SKM-1 treated with dmso at 0.1 percent for 144 hours (cell line): ENCODE measurements at regions not wholly inside any gene's neighbourhood (a gene's known extent, or its start where the extent isn't known, plus 50 kb on each side); places are given as distances from the start of the nearest gene placed in this dataset.
"Not testable (repeated sequence)": the region's sequence is repeated elsewhere in the genome, so short reads cannot be mapped to it uniquely, and the experiment has no call there.

ENCODE experiments used
- DNase-seq: peaks from one replicate; lab custom pipeline; 2025; ENCODE audit not compliant: unreplicated experiment; lab: John Stamatoyannopoulos, UW

DNA sequence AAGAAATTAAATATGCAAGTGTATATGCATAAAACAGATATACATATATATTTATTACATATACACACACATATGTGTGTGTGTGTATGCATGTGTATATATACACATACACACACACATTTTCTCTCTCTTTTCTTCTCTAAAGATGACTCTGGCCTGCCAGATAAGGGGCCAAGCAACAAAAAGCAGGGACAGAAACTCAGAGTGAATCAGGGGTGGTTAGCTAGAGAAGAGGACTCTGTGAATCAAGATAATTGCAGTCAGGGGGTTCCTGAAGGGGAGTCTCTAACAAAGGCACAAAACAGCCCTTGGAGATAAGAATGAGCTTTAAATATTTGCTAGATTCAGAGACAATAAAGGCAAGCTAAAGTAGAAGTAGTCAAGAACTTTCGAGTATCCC lies 650.5 kb downstream of the UTRN start:
- DNase-seq = no peak

DNA sequence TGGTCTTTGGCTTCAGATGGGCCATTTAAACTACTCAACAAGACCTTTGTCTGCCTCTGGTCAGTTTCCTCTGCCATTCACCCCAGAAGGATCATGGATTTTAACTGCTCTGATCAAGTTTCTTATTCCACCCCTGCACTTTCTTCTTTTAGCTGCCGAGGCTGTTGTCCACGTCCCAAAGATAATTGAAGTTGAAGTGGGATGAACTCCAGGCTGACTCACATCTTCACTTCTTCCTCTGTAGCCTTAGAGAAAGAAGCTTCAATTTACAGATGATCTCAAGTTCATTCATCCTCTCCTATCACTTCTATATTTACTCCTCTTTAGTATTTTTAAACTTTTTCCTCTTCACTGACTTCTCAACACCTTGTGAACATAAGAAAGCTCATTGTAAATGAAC lies 651.6 kb downstream of the UTRN start:
- no peak for DNase-seq

DNA sequence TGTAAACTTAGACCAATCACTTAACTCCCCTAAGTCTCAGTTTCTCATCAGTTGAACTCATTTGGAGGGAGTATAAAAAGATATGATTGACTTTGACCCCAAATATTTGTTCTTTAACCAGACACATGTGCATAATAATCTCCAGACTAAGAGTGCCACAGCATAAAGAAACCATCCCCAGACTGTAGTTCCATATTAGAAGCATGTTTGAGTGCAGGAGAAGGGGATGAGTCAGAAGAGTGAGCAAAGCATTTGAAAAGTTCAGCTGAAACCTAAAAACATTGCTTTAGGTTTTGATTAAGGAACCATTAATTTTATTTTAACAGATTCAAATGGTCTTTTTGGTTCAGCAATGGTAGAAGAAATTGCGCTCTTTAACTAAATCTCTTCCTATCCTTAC lies 654.8 kb downstream of the UTRN start:
- no peak for DNase-seq

DNA sequence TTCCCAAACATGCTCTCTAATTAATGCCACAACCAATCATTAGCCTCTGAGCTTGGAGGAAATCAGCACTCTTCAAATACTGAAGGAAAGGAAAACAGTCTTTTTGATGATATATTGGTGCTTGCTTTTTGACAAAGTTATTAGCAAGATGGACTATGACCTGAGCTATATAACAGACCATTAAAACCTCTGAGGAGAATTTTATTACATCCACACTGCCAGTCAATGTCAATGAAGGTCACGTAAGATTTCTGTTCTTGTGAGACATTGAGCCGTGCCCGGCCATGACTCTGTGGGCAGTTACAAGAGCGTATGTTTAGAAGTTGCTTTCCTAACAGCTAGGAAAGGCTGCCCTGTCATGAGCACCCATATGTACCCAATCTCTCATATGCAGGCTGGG lies 659.0 kb downstream of the UTRN start:
- DNase-seq = no peak

DNA sequence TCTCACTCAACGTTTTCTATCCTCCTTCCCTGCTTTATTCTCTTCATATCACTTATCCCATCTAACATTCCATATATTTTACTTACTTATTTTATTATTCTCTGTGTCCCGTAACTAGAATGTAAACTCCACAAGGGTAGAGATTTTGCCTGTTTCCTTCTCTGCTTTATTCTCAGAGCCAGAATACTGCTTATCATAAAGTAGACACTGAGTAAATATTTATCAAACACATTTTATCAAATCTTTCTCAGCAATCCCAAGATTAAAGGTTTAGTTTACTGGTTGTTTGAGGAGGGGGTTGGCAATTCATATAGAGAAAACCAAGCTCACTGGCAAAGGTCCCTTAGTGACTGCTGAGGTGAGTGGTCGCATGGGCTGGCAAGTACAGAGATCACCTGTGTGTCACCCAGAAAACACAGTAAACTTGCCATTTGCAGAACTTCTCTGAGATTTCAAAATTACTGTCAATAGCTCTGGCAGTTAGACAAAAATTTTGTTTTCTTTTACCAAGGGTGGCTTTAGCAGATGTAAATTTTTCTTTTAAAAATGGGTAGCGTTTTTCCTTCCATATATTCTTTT lies 662.4 kb downstream of the UTRN start:
- no peak for DNase-seq

DNA sequence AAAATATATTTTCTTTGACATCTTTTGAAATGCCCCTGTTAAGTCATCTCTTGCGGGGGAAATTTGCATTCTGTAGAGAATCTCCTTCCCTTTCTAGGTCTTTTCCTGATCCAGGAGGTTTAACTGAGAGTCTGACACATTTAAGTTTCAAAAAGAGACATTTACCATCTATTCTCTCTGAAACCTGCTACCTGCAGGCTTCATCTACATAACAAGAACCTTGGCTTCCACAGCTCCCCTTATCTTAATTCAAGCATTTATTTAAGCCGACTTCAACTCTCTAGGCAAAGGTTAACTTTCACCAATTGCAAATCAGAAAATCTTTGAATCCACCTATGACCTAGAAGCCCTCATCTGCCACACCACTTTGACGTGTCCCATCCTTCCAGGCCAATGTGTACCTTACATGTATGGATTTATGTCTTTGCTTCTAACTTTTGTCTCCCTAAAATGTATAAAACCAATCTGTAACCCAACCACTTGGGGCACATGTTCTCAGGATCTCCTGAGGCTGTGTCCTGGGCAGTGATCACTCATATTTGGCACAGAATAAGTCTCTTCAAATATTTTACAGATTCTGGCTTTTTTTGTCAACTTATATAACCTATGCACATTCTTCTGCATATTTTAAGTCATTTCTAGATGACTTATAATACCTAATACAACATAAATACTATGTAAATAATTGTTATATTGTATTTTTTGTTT lies 666.7 kb downstream of the UTRN start:
- no peak for DNase-seq

DNA sequence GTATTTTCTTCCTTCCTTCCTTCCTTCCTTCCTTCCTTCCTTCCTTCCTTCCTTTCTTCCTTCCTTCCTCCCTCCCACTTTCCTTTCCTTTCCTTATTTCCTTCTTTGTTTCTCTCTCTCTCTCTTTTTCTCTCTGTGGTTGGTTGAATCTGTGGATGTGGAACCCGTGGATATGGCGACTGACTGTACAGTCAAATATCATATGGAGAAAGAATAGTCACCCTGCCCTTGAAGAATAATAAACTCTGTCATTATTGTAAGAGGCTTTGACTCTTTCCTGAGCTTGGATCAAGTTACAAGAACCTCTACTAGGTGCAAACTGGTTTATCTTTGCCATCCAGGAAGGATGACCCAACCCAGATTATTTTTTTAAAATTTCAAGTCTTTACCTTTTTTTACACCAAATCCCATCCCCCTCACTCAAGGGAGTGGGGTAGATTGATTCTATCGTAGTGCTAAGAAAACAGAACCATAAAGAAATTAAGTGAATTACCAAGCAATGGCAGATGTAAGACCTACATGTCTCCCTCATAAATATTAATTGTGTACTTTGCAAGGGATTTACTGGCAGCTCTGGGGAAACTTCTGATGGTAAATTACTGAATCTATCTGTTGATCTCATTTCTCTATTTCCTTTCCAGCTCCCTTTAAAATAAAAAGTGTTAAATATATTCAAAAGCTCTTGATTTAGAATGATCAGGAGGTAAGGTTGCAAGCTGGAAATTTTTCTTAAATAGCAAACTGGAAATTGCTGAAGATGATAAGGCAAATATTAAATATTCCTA lies 667.5 kb downstream of the UTRN start:
- no peak for DNase-seq

DNA sequence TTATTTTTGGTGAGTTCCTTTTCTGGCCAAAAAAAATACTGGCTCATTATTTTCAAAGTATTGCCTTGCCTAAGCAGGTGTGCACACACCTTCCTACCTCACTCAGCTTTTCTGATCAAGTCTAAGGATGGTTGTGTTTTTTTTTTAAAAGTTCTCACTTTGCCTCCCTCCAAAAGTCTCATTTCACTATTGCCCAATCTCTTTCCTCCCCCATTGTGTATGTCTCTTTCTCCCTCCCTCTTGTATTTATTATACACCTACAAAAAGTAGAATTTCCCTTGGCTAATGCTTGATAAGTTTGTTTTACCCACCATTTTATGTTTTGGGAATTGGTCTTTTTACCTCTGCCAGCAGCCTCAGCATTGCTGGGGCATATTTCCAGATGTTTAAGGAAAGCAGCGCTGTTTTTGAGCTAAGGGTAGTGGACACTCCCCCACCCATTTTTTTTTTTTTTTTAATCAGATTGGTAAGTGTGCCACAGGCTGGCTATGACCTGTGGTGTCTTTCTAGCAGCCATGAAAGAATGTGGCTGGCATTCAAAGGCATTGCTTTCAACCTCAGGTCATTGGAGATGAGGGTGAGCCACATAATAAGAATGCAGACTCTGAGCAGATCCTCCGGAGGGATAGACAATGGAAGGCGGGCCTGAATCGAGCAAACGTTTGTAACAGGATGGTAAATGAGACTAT lies 668.6 kb downstream of the UTRN start:
- DNase-seq = no peak

DNA sequence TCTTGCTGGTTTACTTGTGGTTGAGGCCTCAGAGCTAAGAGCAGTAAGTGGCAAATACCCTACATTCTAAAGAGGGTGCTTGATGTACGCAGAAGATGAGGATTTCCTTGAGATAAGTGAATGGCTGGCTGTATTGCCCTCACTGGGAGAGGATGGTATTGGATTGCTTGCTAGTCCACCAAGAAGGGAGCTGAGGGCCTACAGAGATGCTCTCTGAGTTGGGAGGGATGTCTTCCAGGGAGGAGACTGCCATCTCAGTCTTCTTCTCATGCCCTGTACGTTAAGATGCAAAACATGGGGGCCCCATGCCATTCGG lies 669.1 kb downstream of the UTRN start:
- no peak for DNase-seq

DNA sequence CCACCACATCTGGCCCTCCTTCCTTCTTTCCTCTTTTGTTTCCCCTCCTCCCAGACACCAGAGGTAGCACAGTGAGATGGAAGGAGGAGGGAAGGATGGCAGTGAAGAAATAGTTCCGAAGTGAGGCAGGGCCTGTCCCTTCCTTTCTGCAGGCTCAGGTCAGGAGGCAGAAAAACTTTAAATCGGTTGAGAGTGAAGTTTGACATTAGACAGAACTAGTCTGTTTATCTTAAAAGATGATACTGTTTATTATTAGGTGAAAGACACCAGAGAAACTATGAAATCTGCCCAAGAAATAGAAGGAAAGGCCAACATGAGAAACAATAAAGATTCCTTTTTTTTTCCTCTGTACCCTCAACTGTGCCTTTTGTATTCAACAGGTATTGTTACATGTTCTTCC lies 670.3 kb downstream of the UTRN start:
- DNase-seq = no peak

DNA sequence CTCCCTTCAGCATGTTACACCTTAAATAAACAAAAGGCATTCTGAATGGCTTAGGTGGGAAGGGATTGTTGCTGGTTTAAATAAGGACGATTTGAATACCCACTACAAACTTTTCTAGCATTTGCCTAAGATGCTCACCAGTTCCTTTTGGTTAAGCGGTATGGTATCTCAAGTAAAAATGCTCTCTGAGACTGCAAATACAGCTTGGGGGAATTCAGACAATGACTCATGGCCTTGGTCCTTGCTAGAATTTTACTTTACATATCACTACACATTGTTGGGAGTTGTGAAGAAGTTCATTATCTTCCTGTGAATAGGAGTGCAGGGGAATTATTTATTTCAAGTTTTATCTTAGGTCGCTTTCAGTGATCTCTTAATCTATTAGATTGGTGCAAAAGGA lies 670.7 kb downstream of the UTRN start:
- DNase-seq = no peak

DNA sequence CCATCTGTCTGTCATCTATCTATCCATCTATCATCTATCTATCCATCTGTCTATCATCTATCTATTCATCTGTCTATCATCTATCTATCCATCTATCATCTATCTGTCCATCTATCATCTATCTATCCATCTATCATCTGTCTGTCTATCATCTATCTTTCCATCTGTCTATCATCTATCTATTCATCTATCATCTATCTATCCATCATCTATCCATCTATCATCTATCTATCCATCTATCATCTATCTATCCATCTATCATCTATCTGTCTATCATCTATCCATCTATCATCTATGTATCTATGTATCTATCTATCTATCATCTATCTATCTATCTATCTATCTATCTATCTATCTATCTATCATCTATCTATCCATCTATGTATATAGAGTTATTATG lies 671.6 kb downstream of the UTRN start:
- DNase-seq = not testable (repeated sequence)

DNA sequence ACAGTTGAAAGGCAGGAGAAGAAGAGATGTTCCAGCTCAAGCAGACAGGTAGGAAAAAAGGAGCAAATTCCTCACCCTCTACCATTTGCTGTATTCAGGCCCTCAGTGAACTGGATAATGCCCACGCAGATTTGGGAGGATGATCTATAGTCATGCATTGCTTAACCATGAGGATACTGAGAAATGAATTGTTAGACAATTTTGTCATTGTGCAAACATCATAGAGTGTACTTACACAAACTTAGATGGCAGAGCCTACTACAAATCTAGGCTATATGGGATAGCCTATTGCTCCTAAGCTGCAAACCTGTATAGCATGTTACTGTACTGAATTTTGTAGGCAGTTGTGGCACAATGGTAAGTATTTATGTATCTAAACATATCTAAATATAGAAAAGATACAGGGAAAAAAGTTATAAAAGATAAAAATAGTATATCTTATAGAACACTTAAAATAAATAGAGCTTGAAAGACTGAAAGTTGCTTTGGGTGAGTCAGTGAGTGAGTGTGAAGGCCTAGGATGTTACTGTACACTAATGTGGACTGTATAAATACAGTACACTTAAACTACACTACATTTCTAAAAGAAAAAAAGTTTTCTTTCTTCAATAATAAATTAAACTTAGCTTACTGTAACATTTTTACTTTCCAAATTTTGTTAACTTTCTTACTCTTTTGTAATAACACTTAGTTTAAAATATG lies 672.3 kb downstream of the UTRN start:
- DNase-seq = no peak

DNA sequence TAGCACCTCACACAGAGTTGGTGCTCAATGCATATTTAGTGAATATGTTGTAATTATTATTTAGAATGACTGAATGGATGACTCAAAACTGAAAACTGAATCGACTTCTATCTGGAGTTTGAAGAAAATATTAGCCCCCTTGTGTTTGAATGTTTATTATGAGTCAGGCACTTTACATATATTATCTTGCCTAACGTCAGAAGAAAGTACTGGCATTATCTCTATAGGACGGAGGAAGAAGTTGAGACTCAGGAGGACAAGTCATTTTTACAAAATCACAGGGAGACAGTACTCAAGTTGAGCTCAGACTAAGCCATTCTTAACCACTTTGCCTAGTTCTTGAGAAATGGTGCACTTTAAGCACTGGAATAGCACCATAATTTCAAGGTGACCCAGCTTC lies 684.0 kb downstream of the UTRN start:
- DNase-seq = no peak

DNA sequence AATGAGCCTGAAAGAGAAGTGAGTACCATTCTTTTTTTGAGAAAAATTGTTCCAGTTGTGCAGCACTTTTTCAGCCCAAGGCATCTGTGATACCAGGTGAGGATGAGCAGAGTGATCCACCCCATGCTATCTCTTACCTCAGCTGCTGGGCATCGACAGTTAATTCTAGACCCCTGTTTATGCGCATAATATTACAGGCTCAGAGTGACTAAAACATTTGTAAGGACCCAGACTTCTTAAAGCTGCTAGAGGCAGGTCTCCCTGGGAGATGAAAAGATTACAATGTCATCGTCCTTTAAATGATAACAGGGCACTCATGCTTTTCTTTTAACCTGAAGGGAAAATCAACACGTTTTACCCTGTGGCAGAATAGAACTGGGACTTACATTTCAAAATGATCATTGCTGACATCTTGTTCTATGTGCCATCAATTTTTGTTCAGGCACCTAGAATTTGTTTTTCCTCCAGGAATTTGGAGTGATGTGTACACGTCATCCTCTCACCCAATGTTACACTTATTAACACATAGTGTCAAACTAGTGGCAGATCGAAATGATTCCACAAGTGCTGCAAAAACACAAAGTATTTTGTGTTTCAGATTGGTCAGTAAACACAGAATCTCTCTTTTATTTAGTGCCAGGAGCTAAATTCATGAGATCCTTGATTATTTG lies 684.6 kb downstream of the UTRN start:
- DNase-seq = no peak

DNA sequence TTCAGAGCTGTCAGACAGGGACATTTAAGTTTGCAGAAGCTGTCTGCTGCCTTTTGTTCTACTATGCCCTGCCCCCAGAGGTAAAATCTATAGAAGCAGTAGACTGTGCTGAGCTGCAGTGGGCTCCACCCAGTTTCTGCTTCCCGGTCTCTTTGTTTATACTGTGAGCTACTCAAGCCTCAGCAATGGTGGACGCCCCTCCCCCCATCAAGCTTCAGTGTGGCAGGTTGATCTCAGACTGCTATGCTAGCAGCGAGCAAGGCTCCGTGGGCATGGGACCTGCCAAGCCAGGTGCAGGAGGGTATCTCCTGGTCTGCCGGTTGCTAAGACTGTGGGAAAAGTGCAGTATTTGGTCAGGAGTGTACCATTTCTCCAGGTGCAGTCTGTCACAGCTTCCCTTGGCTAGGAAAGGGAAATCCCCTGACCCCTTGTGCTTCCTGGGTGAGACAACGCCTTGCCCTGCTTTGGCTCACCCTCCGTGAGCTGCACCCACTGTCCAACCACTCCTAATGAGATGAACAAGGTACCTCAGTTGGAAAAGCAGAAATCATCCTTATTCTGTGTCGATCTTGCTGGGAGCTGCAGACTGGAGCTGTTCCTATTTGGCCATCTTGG lies 692.2 kb downstream of the UTRN start:
- DNase-seq = not testable (repeated sequence)

DNA sequence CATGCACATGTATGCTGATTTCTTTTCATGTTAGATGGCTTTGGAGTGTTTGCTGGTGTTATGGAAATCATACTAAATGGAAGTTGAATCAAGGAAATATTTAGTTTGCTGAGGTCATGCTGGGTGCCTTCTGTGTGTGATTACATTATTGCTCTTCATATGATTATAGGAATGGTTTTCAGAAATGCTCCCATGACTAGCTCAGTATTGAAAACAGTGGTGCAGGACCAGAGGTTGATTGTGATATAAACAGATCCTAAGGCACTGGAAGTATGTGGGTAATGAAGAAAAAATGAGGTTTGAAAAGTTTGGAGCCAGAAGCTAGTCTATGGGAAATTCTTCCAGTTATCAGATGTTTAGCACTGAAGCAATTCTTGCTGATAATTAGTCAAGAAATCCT lies 693.1 kb downstream of the UTRN start:
- no peak for DNase-seq

DNA sequence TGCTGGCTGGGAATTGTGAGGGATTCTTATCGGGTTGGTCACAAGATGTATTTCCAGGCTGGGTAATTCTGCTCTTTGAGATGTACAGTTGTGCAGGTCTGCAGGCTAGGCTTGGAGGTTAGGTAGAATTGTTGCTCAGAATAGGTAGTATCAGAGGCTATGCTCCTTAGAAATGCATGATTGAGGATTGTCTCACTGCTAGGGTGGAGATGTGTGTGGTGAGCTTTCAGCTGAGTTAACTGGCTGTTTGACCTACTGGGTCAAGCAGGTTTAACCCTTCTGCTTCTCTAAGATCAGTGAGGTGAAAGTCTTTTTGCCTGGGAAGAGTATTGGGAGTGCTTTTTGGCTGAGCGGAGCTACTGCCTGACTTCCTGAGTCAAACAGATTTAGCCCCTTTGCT lies 701.1 kb downstream of the UTRN start:
- no peak for DNase-seq

DNA sequence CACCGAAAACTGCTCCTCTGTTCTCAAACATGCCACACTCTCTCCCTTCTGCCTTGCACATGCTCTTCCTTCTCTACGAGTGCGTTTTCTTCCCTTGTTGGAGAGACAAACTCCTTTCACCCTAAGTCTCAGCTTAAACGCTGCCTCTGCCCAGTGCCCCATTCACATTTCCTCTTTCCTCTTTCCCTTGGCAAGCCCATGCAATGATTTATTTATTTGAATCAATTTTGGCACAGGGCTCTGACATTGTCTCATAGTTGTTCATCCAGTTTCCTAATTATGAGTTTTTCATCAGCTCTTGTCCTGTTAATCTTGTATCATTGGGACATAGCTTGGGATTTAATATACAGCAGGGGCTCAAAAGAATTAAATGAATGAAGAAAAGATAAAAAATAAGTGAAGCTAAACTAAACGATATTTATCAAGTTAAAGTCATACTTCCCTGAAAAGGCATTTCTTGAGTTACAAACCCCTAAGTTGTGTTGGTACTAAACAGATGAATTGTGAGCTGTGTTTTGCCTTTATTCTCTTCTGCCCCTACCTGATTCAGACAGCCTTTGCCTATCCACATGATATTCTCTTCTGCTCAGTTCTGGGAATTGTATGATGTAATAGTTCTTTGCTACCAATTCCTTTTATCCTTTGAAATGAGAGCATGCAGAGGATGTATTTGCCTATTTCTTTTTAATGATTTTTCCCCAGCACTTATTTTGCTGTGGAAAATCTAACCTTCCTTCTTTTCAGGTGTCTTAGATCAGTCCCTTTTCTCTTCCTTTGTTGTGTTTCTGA lies 704.4 kb downstream of the UTRN start:
- DNase-seq = no peak

DNA sequence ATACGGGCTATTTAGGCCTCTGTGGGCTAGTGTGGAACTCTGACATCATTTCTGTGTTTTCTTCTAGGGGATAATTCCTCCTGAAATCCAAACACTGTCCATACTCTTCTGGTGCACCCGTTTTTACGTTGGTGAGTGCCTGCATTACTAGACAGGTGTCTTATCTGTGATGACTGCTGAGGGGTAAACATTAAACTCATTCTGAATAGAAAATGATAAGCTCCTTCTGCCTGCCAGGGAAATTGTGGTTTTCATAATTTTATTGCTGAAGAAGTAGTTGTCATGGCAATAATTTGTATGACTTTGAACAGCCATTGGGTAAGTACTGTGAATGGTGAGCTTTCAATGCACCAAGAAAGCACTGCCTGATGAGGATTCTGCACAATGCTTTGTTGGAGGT lies 705.6 kb downstream of the UTRN start:
- no peak for DNase-seq
